ENCODE measurements at regions not wholly inside any gene's neighbourhood (a gene's known extent, or its start where the extent isn't known, plus 50 kb on each side); places are given as distances from the start of the nearest gene placed in this dataset.
"Not testable (repeated sequence)": the region's sequence is repeated elsewhere in the genome, so short reads cannot be mapped to it uniquely, and the experiment has no call there.

GRCh38 chr4:63965875-63966274, 443.4 kb downstream of the TECRL start:
- H3K9me3 ChIP-seq = no peaks in the 10 kb centered on the region
- no peak for DNase-seq (ENCODE audit: low spot score)
- no peak overlapping the region for H3K4me3 ChIP-seq
- no peaks in the 10 kb centered on the region for H3K4me1 ChIP-seq
- H3K27ac ChIP-seq = no peak overlapping the region
- no peaks in the 10 kb centered on the region for H3K27me3 ChIP-seq
- no peak for TF ChIP-seq CTCF (IDR thresholded peaks at IDR 0.05)
- H3K36me3 ChIP-seq = no peaks in the 10 kb centered on the region

GRCh38 chr4:63942706-63943286, 466.5 kb downstream of the TECRL start:
- H3K27ac ChIP-seq; H3K4me1 ChIP-seq; H3K9me3 ChIP-seq; H3K4me3 ChIP-seq; H3K36me3 ChIP-seq; H3K27me3 ChIP-seq; DNase-seq (ENCODE audit: low spot score): not testable (repeated sequence)

- no peaks in the 10 kb centered on the region for H3K9me3 ChIP-seq
- no peaks in the 10 kb centered on the region for H3K4me1 ChIP-seq
- no peak overlapping the region for H3K27ac ChIP-seq
- H3K27me3 ChIP-seq = no peaks in the 10 kb centered on the region
- peak overlapping the region in 1 of 2 donors; percentile 15 for H3K4me3 ChIP-seq
- H3K36me3 ChIP-seq = no peaks in the 10 kb centered on the region
- TF ChIP-seq CTCF (IDR thresholded peaks at IDR 0.05) = no peak
- DNase-seq (ENCODE audit: low spot score) = no peak
These were observed 471.3 kb downstream of the TECRL start for GRCh38 chr4:63937961-63938360.

- Histone ChIP-seq H3K4me1 (no peaks in the 10 kb centered on the region), H3K27ac (no peak overlapping the region), H3K36me3 (no peaks in the 10 kb centered on the region), H3K27me3 (no peaks in the 10 kb centered on the region), H3K9me3 (no peaks in the 10 kb centered on the region), H3K4me3 (no peak overlapping the region)
- DNase-seq (ENCODE audit: low spot score) = no peak
- no peak for TF ChIP-seq CTCF (IDR thresholded peaks at IDR 0.05)
These were observed 487.1 kb downstream of the TECRL start for GRCh38 chr4:63922146-63922545.

GRCh38 chr4:63921561-63921960, 487.7 kb downstream of the TECRL start:
- Histone ChIP-seq H3K27me3 (no peaks in the 10 kb centered on the region), H3K9me3 (no peaks in the 10 kb centered on the region), H3K27ac (no peak overlapping the region), H3K36me3 (no peaks in the 10 kb centered on the region), H3K4me1 (no peaks in the 10 kb centered on the region), H3K4me3 (no peak overlapping the region)
- no peak for DNase-seq (ENCODE audit: low spot score)
- no peak for TF ChIP-seq CTCF (IDR thresholded peaks at IDR 0.05)

- H3K27me3 ChIP-seq = no peaks in the 10 kb centered on the region
- no peak for TF ChIP-seq CTCF (IDR thresholded peaks at IDR 0.05)
- no peak for DNase-seq (ENCODE audit: low spot score)
- no peak overlapping the region for H3K27ac ChIP-seq
- H3K4me3 ChIP-seq = no peak overlapping the region
- no peaks in the 10 kb centered on the region for H3K36me3 ChIP-seq
- H3K4me1 ChIP-seq = no peaks in the 10 kb centered on the region
- H3K9me3 ChIP-seq = no peaks in the 10 kb centered on the region
These were observed 489.4 kb downstream of the TECRL start for GRCh38 chr4:63919636-63920365.
